Vagina (tissue), 2 donors: ENCODE measurements at regions not wholly inside any gene's neighbourhood (a gene's known extent, or its start where the extent isn't known, plus 50 kb on each side); places are given as distances from the start of the nearest gene placed in this dataset.

ENCODE experiments used
- POLR2A ChIP-seq, 2 donors: fragments of 450-650 bp; IDR thresholded peaks; one replicate each; pipeline ENCODE4 v1.6.1; 2017; ENCODE audit warnings: antibody characterized with exemption in 2 of 2, mild to moderate bottlenecking in 2 of 2, moderate library complexity in 2 of 2
- POLR2AphosphoS5 ChIP-seq, 2 donors: sonication (generic); formaldehyde crosslinking; IDR thresholded peaks; one replicate each; pipeline ENCODE4 v1.9.0; 2017; ENCODE audit warnings: antibody characterized with exemption in 2 of 2, mild to moderate bottlenecking in 2 of 2, low read depth in 1 of 2; ENCODE audit not compliant: insufficient read depth in 1 of 2
- TF ChIP-seq, protein P1 (sequence below), 3 experiments: fragments of 450-650 bp in 2 of 3; fragments of 200-600 bp in 1 of 3; sonication (generic) in 1 of 3; IDR thresholded peaks; one replicate each; pipeline ENCODE4 v1.5.1; 2017 to 2019; ENCODE audit warnings: antibody characterized with exemption in 3 of 3, mild to moderate bottlenecking in 2 of 3, moderate library complexity in 2 of 3

DNA sequence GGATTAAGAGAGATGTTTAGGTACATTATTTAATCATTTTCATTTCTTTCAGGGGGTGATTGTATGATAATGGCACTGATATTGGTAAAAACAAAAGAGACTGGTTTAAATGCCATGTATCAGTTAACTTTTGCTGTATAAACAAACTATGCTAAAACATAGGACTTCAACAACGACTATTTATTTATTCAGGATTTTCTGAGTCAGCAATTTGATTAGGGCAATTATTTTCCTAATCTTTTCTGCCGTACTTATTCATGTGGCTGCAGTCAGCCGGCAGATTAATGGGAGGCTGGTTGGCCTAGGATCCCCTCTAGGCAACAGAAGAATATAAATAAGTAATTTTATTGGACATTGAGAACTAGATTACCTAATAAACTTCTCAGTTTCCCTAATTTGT, 661.7 kb upstream of the RAG2 start:
- TF ChIP-seq, protein P1, sequence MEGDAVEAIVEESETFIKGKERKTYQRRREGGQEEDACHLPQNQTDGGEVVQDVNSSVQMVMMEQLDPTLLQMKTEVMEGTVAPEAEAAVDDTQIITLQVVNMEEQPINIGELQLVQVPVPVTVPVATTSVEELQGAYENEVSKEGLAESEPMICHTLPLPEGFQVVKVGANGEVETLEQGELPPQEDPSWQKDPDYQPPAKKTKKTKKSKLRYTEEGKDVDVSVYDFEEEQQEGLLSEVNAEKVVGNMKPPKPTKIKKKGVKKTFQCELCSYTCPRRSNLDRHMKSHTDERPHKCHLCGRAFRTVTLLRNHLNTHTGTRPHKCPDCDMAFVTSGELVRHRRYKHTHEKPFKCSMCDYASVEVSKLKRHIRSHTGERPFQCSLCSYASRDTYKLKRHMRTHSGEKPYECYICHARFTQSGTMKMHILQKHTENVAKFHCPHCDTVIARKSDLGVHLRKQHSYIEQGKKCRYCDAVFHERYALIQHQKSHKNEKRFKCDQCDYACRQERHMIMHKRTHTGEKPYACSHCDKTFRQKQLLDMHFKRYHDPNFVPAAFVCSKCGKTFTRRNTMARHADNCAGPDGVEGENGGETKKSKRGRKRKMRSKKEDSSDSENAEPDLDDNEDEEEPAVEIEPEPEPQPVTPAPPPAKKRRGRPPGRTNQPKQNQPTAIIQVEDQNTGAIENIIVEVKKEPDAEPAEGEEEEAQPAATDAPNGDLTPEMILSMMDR (IDR thresholded peaks at IDR 0.05): no peak
- no peak for TF ChIP-seq POLR2A (IDR thresholded peaks at IDR 0.05)
- TF ChIP-seq POLR2AphosphoS5 (IDR thresholded peaks at IDR 0.05; ENCODE audit: insufficient read depth in 1 of 2, low read depth in 1 of 2): no peak
